ENCODE measurements at regions not wholly inside any gene's neighbourhood (a gene's known extent, or its start where the extent isn't known, plus 50 kb on each side); places are given as distances from the start of the nearest gene placed in this dataset.

DNA sequence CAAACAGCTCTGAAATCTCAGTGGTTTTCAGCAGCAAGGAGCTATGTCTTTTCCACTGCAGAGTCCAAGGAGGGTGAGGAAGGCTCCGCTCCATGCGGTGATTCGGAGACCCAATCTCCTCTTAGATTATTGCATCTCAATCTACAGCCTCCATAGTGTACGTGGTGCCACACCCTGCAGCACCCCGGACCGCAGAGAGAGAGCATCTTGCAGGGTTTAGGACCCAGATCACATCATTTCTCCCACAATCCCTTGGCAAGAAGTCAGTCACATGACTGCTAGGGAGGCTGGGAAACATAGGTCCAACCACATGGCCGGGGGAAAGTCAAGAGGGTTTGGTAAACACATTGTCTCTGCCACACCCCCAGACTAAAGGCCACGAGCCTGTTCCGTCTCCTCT is 209.4 kb upstream of the TMEM132C start:
- no peak overlapping the region for H3K4me3 ChIP-seq (ENCODE audit: low read depth, low read length)
- TF ChIP-seq, protein P1, sequence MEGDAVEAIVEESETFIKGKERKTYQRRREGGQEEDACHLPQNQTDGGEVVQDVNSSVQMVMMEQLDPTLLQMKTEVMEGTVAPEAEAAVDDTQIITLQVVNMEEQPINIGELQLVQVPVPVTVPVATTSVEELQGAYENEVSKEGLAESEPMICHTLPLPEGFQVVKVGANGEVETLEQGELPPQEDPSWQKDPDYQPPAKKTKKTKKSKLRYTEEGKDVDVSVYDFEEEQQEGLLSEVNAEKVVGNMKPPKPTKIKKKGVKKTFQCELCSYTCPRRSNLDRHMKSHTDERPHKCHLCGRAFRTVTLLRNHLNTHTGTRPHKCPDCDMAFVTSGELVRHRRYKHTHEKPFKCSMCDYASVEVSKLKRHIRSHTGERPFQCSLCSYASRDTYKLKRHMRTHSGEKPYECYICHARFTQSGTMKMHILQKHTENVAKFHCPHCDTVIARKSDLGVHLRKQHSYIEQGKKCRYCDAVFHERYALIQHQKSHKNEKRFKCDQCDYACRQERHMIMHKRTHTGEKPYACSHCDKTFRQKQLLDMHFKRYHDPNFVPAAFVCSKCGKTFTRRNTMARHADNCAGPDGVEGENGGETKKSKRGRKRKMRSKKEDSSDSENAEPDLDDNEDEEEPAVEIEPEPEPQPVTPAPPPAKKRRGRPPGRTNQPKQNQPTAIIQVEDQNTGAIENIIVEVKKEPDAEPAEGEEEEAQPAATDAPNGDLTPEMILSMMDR (IDR thresholded peaks at IDR 0.05; ENCODE audit: low read depth, low read length): no peak
- TF ChIP-seq, protein P2, sequence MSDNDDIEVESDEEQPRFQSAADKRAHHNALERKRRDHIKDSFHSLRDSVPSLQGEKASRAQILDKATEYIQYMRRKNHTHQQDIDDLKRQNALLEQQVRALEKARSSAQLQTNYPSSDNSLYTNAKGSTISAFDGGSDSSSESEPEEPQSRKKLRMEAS (IDR thresholded peaks at IDR 0.05; ENCODE audit: low read depth, low read length): no peak
- no peak for TF ChIP-seq POLR2A (IDR thresholded peaks at IDR 0.05; ENCODE audit: extremely low read depth, insufficient read length)
- no peak for TF ChIP-seq MYC (IDR thresholded peaks at IDR 0.05; ENCODE audit: low read depth, low read length)
- no peak for DNase-seq (ENCODE audit: low read depth)

DNA sequence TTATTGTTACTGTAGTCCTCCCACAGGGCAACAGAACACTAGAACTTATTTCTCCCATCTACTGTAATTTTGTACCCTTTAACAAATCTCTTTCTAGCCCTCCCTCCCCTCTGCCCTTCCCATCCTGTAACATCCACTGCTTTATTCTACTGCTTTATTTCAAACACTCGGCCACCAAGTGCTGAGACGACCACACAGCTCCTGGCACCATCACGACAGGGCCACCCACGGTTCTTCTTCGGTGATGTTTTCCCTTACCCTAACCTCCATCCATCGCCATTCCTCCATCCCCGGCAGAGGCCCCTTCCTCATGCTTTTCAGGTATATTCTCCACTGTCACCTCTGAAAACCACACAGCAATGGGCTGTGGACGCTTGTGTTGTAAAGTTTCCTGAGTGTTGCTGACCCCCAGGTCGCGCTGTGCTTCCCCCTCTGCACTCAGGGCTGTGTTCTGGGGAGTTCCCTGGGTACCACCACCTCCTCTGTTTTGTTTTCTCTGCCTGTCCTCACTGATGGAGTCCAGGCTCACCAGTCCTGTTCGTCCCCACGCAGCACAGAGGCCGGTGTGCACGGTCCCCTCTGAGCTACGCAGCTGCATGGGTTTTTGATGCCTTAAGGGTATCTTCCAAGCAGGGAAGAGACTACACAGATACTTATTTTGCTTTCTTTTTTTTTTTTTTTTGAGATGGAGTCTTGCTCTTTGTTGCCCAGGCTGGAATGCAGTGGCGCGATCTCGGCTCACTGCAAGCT is 207.2 kb upstream of the TMEM132C start:
- no peak for DNase-seq (ENCODE audit: low read depth)
- H3K4me3 ChIP-seq (ENCODE audit: low read depth, low read length): no peak overlapping the region
- no peak for TF ChIP-seq MYC (IDR thresholded peaks at IDR 0.05; ENCODE audit: low read depth, low read length)
- TF ChIP-seq POLR2A (IDR thresholded peaks at IDR 0.05; ENCODE audit: extremely low read depth, insufficient read length): no peak
- TF ChIP-seq, protein P1 (IDR thresholded peaks at IDR 0.05; ENCODE audit: low read depth, low read length): no peak
- TF ChIP-seq, protein P2 (IDR thresholded peaks at IDR 0.05; ENCODE audit: low read depth, low read length): no peak

DNA sequence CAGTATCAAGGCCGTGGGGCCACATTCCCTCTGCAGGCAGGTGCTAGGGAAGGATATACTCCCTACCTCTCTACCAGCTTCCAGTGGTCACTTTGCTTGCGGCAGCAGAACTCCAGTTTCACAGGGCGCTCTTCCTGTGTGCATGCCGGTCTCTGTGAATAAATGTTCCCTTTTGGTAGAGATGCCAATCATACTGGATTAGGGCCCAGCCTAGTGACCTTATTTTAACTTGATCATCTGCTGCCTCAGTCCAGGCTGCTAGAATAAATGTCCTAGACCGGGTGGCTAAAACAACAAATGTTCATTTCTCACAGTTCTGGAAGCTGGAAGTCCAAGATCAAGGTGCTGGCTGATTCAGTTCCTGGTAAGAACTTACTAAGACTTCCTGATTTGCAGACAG is 198.8 kb upstream of the TMEM132C start:
- no peak for DNase-seq (ENCODE audit: low read depth)
- TF ChIP-seq MYC (IDR thresholded peaks at IDR 0.05; ENCODE audit: low read depth, low read length): no peak
- TF ChIP-seq, protein P2 (IDR thresholded peaks at IDR 0.05; ENCODE audit: low read depth, low read length): no peak
- TF ChIP-seq POLR2A (IDR thresholded peaks at IDR 0.05; ENCODE audit: extremely low read depth, insufficient read length): no peak
- TF ChIP-seq, protein P1 (IDR thresholded peaks at IDR 0.05; ENCODE audit: low read depth, low read length): no peak
- H3K4me3 ChIP-seq (ENCODE audit: low read depth, low read length): no peak overlapping the region

DNA sequence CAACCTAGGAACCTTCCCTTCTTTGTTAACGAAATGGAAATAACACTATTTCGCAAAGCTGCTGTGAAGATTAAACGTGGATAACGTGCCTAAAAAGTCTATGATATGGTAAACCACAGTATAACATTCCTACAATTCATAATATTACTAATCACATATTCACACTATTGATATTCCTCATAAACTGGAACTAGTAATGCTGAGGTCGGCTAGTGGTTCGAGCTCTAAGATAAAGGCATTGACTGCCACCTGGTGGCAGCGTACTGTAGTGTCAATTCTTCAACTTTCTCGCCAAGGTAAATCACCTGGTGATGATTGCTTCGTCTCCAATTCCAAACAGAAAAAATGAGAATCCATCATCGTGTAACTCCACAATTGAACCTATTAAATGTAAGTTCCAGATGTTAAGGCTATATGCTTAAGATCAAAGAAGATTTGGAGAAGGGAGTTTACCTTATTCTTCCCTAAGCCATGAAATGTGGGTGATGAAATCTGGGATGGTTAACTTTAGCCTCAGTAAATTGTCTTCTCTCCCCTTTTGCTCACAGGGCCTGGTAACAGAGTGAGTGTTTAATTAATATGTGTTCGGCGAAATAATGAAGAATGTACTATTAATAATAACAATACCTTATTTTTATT is 197.5 kb upstream of the TMEM132C start:
- no peak for TF ChIP-seq POLR2A (IDR thresholded peaks at IDR 0.05; ENCODE audit: extremely low read depth, insufficient read length)
- TF ChIP-seq, protein P1 (IDR thresholded peaks at IDR 0.05; ENCODE audit: low read depth, low read length): peak; percentile 79
- no peak for TF ChIP-seq MYC (IDR thresholded peaks at IDR 0.05; ENCODE audit: low read depth, low read length)
- peak; percentile 66 for DNase-seq (ENCODE audit: low read depth)
- H3K4me3 ChIP-seq (ENCODE audit: low read depth, low read length): no peak overlapping the region

DNA sequence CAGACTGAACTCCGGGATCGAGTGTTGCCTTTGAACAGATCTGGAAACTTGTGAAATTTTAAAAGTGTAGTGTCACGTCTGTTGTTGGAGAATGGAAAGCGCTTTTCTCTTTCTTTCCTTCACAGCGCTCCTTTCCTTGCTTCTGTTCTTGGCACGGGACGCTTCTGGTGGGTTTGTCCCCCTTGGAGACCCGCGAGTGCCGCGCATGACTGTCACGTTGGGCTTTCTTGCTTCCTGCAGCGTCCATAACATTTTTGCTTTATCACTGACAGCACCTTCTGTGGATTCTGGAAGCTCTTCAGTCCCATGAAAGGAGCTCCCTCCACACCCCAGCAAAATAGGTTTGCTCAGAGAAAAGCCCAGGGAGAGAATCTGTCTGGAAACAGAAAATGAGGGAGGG is 193.0 kb upstream of the TMEM132C start:
- no peak overlapping the region for H3K4me3 ChIP-seq (ENCODE audit: low read depth, low read length)
- no peak for DNase-seq (ENCODE audit: low read depth)
- TF ChIP-seq, protein P2 (IDR thresholded peaks at IDR 0.05; ENCODE audit: low read depth, low read length): no peak
- TF ChIP-seq, protein P1 (IDR thresholded peaks at IDR 0.05; ENCODE audit: low read depth, low read length): no peak
- TF ChIP-seq MYC (IDR thresholded peaks at IDR 0.05; ENCODE audit: low read depth, low read length) (no peak), POLR2A (IDR thresholded peaks at IDR 0.05; ENCODE audit: extremely low read depth, insufficient read length) (no peak)
